Body of pancreas (tissue), 4 donors: ENCODE measurements at regions not wholly inside any gene's neighbourhood (a gene's known extent, or its start where the extent isn't known, plus 50 kb on each side); places are given as distances from the start of the nearest gene placed in this dataset.

Experiments
- POLR2A ChIP-seq, 3 donors: fragments of 450-650 bp; IDR thresholded peaks; one replicate each; pipeline ENCODE4 v1.6.1; 2016; ENCODE audit warnings: antibody characterized with exemption in 3 of 3, mild to moderate bottlenecking in 2 of 3
- TF ChIP-seq, protein P1 (sequence below), 7 experiments: fragments of 450-650 bp in 4 of 7; fragments of 200-600 bp in 3 of 7; sonication (generic) in 3 of 7; IDR thresholded peaks; one replicate each; pipeline ENCODE4 v1.5.1; 2016 to 2019; ENCODE audit warnings: antibody characterized with exemption in 7 of 7

- TF ChIP-seq, protein P1, sequence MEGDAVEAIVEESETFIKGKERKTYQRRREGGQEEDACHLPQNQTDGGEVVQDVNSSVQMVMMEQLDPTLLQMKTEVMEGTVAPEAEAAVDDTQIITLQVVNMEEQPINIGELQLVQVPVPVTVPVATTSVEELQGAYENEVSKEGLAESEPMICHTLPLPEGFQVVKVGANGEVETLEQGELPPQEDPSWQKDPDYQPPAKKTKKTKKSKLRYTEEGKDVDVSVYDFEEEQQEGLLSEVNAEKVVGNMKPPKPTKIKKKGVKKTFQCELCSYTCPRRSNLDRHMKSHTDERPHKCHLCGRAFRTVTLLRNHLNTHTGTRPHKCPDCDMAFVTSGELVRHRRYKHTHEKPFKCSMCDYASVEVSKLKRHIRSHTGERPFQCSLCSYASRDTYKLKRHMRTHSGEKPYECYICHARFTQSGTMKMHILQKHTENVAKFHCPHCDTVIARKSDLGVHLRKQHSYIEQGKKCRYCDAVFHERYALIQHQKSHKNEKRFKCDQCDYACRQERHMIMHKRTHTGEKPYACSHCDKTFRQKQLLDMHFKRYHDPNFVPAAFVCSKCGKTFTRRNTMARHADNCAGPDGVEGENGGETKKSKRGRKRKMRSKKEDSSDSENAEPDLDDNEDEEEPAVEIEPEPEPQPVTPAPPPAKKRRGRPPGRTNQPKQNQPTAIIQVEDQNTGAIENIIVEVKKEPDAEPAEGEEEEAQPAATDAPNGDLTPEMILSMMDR (IDR thresholded peaks at IDR 0.05), result no peak
- no peak for TF ChIP-seq POLR2A (IDR thresholded peaks at IDR 0.05)
Observed at GRCh38 chr13:91153372-91153771, 194.1 kb upstream of the MIR17HG start.
